ENCODE measurements at regions not wholly inside any gene's neighbourhood (a gene's known extent, or its start where the extent isn't known, plus 50 kb on each side); places are given as distances from the start of the nearest gene placed in this dataset.
"Not testable (repeated sequence)": the region's sequence is repeated elsewhere in the genome, so short reads cannot be mapped to it uniquely, and the experiment has no call there.

DNA sequence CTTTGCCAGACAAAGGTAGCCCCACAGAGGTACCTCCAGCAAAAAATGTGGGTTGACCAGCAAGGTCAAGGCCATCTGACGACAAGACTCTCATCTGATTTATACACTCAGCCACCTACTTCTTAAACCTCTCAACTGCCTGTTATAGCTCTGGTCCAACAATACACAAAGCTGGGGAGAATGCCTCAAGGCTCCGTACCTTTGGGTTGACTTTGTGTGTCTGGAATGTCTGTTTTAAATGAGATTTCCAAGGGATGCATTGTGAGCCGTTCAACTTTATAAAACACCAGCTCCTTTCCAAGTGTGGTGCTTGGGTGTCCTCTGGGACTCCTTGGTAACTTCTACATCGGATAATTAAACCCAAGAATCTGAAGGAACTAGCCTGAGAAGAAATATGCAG lies 167.0 kb upstream of the RPL34 start:
- no peak for DNase-seq

DNA sequence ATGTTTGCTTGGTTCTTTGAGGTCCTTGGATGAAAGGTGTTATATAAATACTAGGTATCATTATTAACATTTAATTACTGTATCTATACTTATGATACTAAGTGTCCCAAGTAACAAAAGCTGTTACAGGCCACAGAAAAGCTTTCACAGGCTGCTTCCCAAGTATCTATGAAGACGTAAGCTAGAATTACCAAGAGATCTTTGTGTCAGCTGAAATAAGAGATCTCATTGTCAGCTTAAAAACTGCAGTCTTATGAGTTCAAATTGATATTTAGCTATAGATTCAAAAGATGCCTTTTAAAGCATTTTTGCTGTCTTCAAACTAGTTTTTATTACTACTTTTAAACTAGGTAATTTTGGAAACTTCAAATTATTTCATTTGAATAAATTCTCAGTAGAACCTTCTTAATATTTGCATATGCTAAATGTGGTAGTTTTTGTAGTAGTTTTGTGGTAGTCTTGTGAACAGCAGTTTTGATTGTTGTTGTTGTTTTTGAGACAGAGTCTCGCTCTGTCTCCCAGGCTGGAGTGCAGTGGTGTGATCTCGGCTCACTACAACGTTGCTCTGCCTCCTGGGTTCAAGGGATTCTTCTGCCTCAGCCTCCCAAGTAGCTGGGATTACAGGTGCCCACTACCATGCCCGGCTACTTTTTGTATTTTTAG lies 170.0 kb upstream of the RPL34 start:
- no peak for DNase-seq

DNA sequence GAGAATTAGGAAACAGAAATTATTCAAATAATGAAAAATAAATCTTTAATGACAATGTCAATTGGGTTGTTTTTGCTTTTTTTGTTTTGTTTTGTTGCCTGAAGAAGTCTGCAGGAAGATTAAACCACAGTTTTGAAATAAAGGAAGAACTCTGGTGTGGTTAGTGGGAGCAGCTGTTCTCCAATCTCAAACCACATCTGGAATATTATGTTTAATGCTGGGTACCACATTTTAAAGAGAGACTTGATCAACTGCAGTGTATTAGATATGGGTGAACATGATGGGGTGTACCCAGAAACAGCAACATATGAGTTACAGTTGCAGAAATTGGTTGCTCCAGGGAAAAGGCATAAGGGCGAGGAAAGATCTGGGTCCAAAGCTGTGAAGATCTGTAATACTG lies 171.2 kb upstream of the RPL34 start:
- no peak for DNase-seq

DNA sequence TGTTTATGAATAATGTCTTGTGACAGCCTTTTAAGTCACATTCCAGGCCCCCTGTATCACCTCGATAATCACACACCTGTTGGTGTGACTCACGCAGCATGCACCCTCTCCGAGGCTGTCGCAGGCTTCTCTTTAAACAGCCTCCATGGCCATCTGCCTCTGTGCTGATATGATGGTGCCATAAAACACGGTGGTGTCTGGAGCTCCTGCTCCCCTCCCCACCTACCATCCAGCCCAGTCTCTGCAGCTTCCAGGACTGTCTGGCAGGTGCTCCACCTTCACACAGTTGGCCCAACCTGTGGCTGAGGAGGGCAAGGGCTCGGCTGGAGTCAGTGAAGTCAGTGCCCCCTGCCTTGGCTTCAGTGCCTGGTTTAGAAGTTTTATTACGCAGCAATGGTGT lies 173.8 kb upstream of the RPL34 start:
- DNase-seq = no peak

DNA sequence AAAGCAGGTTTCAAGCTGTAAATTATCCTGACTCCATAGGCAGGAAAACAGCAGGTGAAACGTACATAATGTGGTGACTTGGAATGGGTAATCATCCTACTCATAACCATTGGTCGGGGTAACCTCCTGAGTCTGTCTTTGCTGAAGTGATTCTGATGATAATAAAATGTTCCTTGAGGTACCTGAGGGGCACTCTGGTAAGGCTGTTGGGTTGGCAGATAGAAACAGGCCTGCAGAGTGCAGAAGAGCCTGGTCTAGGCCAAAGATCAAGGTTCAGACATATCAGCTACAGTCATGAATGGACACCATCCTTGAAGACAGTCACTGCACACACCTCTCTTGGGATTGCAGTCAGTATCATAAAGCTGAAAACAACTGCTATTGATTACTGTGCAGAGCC lies 174.7 kb upstream of the RPL34 start:
- no peak for DNase-seq

DNA sequence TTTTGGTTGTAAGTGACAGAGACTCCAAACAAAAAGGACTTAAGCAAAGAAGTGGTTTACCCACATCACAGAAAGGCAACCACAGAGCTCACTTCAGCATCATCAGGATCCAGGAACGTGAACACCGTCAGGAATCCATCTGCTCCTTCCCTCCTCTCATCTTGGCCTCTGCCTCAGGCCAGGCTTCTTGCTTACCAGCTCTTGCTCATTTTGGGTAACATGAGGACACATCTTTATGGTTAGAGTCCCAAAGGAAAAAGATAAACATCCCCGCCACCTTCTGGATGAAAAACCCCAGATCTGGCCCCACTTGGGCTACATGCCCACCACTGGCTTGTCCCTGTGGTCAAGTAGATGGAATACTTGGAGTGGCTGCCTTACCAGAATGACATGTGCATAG lies 176.8 kb upstream of the RPL34 start:
- no peak for DNase-seq

DNA sequence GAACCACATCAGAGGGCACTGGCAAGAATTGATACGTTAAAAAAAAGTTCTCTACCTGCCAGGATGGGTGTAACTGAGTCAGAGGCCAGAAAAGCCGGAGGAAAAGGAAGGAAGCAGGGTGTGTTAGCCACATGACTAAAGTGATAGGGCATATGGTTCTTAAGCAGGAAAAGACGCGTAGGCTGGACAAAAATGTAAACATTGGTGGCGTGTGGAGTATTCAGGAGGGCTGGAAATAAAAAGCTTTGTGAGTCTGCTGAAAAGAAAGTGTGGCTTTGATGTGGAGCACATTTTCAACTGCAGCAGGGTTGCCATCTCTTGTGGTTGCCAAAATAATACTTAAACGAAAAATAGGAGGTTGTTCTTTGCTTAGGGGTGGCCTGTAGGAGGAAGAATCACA lies 186.5 kb upstream of the RPL34 start:
- no peak for DNase-seq

DNA sequence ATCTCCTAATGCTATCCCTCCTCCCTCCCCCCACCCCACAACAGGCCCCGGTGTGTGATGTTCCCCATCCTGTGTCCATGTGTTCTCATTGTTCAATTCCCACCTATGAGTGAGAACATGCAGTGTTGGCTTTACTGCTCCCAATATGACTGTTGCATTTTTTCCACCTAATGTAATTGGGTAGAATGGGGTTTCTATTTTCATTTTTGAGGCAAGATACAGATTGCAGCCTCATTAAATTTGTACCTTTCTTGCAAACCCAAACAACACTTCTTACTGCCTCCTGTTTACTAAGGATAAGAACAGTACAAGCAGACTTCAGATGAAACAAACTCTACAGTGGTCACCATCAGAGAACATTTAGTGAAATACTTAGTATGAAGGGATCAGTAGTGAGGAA lies 187.0 kb upstream of the RPL34 start:
- not testable (repeated sequence) for DNase-seq

DNA sequence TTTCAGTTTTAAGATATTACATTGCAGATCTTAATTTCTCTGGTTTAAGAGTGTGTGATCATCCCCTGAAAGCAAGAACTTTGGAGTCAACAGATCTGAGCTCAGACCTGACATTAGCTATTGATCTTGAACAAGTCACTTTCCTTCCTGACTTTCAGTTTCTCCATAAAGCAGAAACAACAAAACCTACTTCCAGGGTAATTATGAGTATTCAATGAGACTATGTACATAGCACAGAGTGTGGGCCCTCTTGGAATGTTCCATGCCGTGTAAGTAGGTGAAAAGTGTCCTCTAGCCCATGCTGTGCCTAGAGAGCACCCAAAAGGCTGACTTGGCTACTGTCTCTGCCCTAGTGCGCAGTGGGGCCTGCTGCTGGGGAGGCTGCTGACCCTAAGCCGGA lies 188.0 kb upstream of the RPL34 start:
- no peak for DNase-seq

DNA sequence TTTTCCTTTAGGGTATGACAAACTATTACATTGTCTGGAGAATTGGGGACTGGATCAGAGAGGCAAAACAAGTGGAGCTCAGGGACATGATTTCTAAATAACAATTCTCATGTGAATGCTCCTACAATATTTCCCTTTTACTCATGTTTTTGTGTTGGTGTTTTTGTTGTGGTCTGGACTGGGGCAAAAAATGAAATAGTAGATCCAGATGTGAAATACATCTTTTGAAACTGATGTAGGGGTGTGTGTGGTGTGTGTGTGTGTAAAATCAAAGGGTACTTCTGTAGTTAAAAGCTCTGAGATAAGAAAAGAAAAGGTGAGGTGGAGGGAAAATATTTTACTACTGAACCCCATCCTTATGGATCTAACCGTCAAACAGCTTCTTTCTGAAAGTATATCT lies 188.4 kb upstream of the RPL34 start:
- DNase-seq = no peak

DNA sequence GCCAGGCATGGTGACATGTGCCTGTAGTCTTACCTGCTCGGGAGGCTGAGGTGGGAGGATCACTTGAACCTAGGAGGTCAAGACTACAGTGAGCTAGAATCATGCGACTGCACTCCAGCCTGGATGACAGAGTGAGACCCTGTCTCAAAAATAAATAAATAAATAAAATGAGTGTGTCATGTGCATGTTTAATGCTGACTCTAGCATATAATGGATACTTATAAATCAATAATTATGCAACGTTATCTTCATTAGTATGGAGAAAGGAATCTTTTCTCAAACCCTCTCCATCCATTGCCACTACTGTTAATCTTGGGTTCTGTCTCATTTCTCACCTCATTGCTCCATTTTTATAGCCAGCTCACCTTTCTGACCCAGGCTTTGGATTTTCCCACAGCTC lies 189.5 kb upstream of the RPL34 start:
- DNase-seq = no peak

DNA sequence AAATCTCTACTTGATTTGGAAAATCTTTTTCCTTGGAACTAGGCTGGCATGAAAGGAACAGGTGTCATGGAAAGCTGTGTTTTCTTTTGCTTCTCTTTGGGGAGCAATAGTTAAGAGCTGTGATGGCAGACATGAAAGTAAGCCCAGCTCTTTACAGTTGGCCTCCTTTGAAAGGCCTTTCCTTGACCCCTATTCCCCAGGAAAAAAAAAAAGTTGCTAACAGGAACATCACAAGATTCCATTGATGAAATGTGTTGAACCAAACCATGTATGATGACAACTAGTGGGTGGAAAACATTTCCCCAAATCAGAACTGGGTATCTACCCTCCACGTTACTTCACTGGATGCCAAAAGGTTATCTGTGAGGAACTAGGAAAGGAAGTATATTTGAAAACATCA lies 190.7 kb upstream of the RPL34 start:
- DNase-seq = no peak

DNA sequence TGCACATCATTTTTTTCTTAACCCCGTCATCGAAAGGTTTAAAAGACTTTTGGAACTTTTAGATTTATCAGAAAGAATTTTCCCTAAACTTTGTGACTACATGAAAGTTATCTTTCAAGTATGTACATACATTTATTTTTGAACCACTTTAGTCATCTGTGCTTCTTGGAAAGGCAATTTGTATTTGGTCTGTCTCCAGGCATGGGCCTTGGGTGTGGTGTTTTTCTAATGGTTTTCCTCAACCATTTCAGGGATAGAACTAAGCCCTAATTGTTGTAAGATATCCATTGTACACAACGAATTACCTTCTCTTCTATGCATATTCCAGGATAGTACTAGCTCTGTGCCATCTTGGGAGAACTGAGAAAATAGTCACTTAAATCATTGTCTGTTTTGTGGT lies 191.5 kb upstream of the RPL34 start:
- no peak for DNase-seq

DNA sequence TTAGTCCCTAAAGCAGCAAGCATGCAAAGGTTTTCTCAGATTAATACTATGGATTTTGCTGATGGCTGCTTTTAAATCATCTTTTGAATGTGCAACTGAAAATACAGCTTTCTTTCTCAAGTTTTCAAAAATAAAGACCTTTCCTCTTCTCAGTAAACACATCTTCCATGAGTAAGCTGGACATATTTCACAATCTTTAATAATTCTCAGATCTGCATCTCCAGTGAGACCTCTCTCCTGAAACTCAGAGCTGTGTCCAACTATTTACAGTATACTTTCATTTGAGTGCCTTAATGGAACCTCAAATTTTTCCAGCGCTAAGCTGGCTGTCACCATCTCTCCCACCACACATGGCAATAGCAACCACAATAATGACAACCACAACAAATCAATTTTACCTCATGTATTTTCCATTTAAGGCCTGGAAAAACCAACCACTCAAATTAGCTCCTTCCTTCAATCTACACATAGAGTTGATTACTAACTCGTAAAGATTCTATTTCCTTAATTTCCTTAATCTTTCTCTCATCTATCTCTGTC lies 192.4 kb upstream of the RPL34 start:
- no peak for DNase-seq

DNA sequence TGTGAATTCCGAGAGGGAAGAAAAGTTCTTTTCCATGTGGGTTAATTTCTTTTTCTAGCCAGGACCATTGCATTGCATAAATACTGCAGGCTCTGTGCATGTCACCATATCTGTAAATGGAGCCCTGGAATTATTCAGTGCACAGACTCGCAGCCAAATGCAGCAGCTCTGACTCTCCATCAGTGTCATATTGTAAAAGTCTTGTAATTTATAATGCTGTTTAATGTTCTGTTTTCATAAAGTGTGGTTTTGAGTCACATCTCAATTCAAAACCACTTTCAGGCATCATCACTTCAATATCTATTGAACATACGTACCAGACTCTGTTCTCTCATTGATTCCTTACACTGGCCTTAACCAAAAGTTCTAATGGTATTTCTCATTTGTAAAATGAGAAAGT lies 193.9 kb upstream of the RPL34 start:
- no peak for DNase-seq

DNA sequence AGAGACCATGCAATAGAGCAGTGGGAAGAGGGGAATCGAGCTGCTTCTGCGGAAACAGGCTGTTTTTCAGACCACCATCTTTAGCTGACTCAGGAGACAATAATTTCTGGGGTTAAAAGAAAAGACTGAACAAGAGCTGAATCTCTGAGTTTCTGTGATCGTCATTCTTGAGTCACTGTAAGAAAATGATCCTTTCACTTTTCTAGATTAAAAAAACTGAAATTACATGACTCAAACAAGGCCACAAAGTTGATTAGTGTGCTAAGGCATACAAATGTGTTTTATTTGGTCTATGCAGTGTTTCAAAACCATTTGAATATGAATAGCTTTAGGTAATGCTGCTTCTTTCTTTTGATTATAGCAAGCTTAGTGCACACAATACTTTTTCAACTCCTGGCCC lies 194.4 kb upstream of the RPL34 start:
- DNase-seq = no peak

DNA sequence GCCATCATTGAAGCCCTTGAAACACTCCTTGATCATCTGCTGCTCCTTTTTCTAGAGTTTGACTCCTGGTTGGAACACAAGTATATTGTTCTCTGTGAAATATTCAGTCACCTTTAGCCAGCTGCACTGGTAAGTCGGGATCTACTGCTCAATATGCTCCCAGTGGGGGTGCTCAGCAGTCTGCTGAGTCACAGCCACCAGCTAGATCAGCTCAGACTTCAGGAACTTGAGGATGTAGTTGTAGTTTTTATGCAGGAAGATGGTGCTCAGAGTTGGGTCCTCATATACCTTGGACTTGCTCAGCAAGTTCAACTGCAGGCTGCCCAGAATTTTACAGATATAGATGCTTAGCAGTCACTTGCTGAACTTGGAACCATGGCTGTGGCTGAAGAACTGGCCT lies 202.5 kb upstream of the RPL34 start:
- DNase-seq = no peak

DNA sequence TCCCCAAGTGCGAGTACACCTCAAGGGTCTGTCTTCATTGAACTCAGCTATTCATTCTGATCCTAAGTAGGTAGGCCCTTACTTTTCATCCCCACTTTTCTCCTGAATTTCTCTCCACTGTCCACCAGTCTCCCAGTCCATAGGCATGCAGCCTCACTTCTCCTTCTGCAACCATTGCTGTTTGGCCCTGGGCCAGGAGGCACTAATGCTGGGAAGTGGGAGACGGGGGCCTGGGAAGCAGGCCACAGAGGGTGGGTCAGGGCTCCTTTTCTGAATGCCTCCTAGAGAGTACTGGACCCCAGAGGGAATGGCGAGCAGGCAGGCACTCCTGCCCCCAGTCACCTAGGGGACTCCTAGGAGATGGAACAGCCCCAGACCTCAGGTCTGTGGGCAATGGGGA lies 203.5 kb upstream of the RPL34 start:
- DNase-seq = no peak

DNA sequence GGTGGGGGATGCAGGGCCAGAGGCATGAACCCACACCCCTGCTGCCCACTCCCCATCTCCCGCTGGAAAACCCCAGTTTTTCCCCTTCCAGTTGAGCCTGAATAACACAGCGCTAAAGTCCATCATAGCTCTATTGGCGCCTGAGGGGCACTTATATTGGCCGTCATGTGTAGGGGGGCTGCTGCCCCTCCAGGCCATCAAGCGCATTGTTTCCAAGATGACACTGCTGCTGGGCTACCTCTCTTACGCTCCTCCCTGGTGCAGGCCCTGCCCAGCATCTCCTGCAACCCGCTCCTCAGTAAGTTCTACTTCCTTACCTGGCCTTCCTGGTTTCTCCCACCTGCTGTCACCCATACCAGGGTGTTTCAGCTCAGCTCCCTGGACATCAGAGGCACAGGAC lies 205.0 kb upstream of the RPL34 start:
- no peak for DNase-seq

DNA sequence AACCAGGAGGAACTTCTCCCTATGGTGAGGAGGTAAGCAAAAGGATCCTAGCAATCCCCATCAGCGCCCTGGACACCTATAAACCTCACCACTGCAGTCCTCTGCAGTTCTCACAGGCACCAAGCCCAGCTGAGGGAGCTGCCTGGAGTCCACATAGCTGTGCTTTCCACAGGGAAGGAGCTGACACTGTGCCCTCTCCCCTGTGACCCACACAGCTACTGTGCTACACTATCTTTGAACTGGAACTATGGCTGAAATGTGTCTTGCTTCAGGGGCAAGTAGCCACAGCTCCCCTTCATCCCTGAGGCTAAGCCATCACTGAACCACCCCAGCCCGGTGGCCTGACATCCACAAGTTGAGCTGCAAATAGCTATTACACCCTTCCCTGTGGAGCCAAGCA lies 208.5 kb upstream of the RPL34 start:
- no peak for DNase-seq

DNA sequence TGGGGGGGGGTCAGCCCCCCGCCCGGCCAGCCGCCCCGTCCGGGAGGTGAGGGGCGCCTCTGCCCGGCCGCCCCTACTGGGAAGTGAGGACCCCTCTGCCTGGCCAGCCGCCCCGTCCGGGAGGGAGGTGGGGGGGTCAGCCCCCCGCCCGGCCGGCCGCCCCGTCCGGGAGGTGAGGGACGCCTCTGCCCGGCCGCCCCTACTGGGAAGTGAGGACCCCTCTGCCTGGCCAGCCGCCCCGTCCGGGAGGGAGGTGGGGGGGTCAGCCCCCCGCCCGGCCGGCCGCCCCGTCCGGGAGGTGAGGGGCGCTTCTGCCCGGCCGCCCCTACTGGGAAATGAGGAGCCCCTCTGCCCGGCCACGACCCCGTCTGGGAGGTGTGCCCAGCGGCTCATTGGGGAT lies 210.7 kb upstream of the RPL34 start:
- DNase-seq = not testable (repeated sequence)

DNA sequence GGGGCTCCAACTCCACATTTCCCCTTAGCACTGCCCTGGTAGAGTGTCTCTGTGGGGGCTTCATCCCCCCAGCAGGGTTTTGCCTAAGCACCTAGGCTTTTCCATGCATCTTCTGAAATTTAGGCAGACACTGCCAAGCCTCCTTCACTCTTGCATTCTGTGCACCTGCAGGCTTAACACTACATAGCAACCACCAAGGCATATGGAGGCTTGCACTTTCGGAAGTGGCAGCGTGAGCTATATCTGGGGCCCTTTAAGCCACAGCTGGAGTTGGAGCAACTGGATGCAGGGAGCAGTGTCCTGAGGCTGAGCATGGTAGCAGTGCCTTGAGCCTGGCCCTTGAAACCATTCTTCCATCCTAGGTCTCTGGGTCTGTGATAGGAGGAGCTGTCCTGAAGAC lies 214.8 kb upstream of the RPL34 start:
- no peak for DNase-seq

DNA sequence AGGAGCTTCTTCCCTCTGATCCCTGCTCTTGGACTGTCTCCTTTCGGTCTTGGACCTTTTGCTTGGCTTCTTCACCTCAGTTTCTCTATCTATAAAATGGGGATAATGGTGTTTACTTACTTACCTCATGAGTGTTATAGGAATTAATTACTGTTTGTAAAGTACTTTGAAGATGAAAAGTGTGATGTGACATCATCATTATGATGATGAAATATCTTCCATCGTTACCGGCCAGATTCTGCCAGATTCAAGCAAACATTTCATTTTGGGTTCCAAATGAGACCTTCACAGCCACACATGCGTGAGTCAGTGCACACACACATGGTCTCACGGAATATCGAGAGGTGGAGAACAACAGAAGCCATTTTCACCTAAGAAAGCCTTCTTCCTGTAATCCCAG lies 220.1 kb upstream of the RPL34 start:
- DNase-seq = no peak

DNA sequence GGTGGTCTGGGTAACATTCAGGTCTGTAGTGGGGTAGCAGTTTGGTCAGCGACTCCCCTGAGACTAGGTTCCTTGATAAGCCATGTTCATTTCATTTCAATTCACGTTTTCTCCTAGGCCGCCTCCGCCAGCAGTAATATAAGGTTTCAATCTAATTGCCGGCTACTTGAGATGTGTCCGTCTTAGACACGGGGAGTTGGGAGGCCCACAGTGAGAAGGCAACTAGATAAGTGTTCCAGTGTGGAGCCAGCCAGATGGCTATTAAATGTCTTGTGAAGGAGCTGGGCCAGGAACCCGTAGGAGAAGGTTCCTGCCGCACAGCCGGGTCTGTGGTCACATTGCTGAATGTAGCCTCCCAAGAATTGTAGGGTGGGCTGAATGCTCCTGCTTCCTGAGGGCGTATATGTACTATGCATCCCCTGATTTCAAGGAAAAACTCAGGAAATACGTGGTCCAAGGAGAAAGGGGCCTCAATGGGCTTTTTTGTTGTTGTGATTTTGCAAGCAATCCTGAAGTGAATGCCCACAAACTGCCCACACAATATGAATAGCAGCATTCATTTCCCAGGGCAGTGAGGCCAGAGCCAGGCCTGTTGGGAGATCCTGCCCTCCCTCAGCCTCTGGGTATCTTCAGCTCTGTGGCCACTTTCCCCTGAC lies 220.6 kb upstream of the RPL34 start:
- DNase-seq = no peak

DNA sequence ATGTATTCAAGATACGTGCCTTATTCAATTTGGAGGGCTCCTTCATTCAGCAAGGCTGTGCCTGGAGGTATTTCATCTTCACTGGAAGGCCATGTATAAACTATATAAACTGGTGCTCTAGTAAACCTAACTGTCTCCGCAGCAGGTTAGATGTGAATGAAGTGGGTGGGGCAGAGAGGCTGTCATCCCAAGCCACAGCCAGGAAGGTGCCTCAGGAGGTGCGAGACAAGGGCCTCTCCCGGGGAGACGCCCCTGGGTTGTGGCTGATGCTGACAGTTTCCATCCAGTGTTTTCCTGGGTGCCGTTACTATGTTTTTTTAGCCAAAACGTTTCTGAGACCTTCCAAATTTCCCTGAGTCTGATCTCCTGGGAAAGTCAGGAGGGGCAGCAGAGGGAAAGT lies 221.5 kb upstream of the RPL34 start:
- DNase-seq = no peak
